T-helper 1 cell treated with Interleukin-12 subunit alpha and Interleukin-12 subunit beta and Interleukin-4 antibody, amounts not matched to agents 30 ng/mL and 1 ng/mL, for 36 hours (primary cell): ENCODE measurements at regions not wholly inside any gene's neighbourhood (a gene's known extent, or its start where the extent isn't known, plus 50 kb on each side); places are given as distances from the start of the nearest gene placed in this dataset.
"Not testable (repeated sequence)": the region's sequence is repeated elsewhere in the genome, so short reads cannot be mapped to it uniquely, and the experiment has no call there.

ENCODE experiments used
- intact Hi-C: fragments of 100-400 bp; cut with micrococcal nuclease; formaldehyde crosslinking; loops from one replicate; pipeline ENCODE4 v1.15.1; 2024

- intact Hi-C loops, result no loop called here
These were observed 127.9 kb downstream of the EVA1A start for GRCh38 chr2:75432761-75433361.

DNA sequence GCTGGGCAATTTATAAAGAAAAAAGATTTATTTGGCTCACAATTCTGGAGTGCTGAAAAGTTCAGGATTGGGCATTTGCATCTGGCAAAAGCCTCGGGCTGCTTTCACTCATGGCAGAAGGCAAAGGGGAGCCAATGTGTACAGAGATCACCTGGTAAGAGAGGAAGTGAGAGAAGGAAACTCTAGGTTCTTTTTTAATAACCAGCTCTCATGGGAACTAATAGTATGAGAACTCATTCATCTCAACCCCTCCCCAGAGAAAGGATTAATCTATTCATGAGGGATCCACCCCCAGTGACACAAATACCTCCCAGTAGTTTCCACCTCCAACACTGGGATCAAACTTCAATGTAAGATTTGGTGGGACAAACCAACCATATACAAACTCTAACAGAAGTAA lies 129.0 kb downstream of the EVA1A start:
- intact Hi-C loops, result no loop called here

DNA sequence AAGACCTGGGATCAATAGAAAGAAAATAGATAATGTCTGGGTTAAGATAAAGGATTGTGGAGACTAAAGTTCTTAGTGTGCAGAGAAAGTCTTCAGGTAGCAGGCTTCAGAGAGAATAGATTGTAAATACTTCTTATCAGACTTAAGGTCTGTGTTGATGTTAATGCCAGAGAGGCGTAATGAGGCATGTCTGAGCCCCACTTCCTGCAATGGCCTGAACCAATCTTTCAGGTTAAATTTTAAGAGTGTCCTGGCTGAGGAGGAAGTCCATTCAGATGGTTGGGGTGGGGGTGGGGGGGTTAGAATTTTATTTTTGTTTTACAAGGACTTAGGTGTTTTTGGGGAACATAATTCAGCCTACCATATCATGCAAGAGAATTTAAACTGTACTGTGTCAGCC lies 129.5 kb downstream of the EVA1A start:
- intact Hi-C loops, result no loop called here

DNA sequence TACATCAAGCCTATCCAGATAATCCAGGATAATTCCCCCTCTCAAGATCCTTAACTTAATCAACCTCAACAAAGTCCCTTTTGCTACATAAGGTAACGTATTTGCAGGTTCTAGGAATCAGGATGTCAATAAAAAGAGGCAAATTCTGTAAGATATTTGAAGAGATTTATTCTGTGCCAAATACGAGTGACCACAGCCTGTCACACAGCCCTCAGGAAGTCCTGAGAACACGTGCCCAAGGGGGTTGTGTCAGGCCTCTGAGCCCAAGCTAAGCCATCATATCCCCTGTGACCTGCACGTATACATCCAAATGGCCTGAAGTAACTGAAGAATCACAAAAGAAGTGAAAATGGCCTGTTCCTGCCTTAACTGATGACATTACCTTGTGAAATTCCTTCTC lies 130.3 kb downstream of the EVA1A start:
- intact Hi-C loops, result not testable (repeated sequence)

GRCh38 chr2:75428646-75429443 lies 131.9 kb downstream of the EVA1A start:
- intact Hi-C loops, result no loop called here

GRCh38 chr2:75428060-75428459 lies 132.7 kb downstream of the EVA1A start:
- intact Hi-C loops, result no loop called here

DNA sequence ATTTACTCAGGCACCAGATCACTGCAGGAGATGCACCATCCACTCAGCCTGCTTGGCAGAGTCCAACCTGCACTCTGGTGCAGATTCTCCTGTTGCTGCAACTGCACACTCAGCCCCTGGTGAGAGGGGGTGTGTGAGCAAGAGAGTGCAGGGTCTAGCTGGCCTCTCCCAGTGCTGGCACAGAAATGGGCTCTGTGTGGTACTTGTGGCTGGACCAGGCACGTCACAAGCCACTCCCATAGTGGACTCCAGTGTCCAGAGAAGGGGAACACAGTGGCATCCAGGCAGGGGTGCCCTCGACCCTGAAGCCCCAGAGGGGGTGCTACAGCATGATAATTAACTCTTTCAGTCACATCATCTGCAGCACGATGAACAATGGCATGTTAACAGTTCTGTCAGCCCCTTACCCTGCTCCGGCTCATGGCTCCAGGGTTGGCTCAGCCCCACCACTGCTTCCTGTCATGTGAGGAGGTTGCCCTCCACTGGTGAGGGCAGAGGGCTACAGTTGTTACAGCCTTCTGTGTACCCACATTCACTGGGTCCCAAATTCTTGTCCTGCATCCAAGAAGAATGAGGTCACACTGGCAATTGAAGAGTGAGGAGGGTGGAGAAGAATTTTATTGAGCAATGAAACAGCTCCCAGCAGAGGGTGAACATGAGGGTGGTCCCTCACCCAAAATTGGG lies 135.7 kb downstream of the EVA1A start:
- intact Hi-C loops, result no loop called here

GRCh38 chr2:75421986-75422385 lies 138.8 kb downstream of the EVA1A start:
- intact Hi-C loops, result no loop called here

GRCh38 chr2:75416420-75417342 lies 144.1 kb downstream of the EVA1A start:
- intact Hi-C loops, result no loop called here

DNA sequence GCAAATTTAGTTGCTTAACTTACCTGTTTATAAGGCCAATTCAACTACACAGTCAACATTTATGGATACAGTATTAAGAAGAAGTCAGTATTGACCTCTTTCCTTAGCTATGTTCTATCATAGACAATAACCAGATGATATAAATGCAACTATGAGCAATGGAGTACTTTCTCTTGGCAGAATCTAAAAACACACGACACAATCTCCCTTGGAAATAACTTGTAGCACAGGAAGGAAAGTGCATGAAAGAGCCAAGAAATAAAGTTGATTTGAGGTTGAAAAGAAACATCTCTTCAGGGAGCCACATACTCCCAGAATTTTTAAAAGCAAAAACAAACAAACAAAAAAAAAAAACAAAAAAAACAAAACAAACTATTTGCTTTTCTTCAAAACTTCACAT lies 145.0 kb downstream of the EVA1A start:
- intact Hi-C loops, result no loop called here

- intact Hi-C loops, result no loop called here
These were observed 145.6 kb downstream of the EVA1A start for GRCh38 chr2:75415111-75415626.

DNA sequence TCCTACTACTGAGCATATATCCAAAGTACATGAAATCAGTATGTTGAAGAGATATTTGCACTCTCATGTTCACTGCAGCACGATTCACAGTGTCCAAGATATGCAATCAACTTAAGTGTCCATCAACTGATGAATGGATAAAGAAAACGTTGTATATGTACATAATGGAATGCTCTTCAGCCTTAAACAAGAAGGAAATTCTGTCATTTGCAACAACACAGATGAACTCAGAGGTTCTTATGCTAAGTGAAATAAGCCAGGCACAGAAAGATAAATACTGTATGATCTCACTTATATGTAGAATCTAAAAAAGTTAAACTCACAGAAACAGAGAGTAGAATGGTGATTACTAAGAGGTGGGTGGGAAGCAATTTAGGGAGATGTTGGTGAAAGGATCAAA lies 149.2 kb downstream of the EVA1A start:
- intact Hi-C loops, result loop anchor here (5.0 kb wide), 1 partner anchor 799 kb away; no protein-coding TSS in a partner anchor

DNA sequence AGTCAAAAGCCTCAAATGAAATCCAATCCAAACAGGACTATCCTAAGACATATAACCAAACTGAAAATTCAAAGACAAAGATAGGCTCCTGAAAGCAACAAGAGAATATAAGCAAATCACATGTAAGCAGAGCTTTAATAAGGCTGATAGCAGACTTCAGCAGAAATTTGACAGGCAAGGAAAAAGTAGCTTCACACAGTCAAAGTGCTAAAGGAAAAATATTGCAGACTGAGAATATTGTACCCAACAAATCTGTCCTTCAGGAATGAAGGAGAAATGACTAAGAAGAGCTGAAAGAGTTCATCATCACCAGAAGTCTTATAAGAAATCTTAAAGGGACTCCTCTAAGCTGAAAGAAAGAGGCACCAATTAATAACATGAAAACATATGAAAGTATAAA lies 150.0 kb downstream of the EVA1A start:
- intact Hi-C loops, result loop anchor here (5.0 kb wide), 1 partner anchor 798 kb away; no protein-coding TSS in a partner anchor

DNA sequence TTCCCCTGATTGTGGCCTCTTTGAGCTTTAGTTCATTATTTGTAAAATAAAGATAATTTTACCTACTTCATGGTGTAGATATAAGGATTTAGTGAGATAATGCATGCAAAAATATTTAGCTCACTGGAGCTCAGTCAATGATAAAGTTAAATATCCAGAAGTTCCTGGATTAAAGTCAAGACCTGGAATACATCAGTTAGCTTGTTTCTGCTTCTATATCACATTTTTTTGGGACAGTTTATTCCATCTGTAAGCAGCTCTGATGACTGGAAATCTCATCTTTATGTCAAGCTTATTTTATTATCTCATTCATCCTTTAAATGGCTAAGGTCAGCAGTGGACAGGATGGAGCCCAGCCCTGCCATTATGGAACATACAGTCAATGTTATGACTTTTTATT lies 152.0 kb downstream of the EVA1A start:
- intact Hi-C loops, result no loop called here

DNA sequence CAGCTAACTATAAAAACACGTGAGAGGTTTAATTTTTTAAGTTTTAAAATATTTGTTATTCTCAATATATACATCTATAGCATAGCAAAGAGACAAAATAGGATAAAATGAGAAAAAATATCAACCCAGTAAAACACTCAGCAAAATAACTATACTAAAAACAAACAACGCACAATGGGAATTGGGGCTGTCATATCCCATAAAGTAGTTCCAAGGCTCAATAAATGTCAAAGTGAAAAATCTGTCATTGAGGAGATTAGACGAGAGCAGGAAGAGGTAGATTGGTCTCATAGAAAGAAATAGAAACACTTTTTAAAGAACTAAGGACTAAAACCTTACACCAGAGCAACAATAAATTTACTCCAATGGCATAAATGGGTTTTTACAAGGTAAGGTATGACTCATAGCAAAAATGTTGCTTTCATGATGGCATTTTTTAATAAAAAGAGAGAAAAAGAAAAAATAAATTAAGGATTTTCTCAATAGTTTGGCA lies 153.7 kb downstream of the EVA1A start:
- intact Hi-C loops, result no loop called here

- intact Hi-C loops, result no loop called here
These were observed 154.6 kb downstream of the EVA1A start for GRCh38 chr2:75406131-75406581.

GRCh38 chr2:75405000-75405399 lies 155.7 kb downstream of the EVA1A start:
- intact Hi-C loops, result loop anchor here (1.0 to 5.0 kb wide), 5 partner anchors 206 to 715 kb away; partner anchors contain the start of gene TACR1

GRCh38 chr2:75403991-75404428 lies 156.7 kb downstream of the EVA1A start:
- intact Hi-C loops, result loop anchor here (1.0 to 5.0 kb wide), 5 partner anchors 205 to 714 kb away; partner anchors contain the start of gene TACR1

DNA sequence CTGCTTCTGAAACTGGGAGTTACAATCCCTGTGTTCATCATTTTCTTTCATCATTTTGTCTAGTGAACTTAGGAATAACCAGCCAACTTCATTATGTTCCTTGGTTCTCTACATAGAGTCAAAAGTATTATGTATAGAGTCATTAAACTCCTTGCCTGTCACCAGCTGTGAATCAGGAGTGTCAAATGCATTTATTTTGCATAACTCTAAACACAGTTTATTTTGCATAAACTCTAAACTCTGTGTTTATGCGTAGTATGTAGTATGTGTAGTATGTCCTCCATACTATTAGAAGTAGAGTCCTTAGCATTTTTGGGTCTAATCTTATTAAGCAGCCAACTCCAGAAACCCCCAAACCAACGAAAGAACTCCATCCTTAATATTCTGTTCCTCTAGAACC lies 164.4 kb downstream of the EVA1A start:
- intact Hi-C loops, result no loop called here

GRCh38 chr2:75394764-75395163 lies 166.0 kb downstream of the EVA1A start:
- intact Hi-C loops, result not testable (repeated sequence)

- intact Hi-C loops, result no loop called here
These were observed 170.6 kb downstream of the EVA1A start for GRCh38 chr2:75390169-75390568.
